T-helper 2 cell (primary cell): ENCODE measurements at regions not wholly inside any gene's neighbourhood (a gene's known extent, or its start where the extent isn't known, plus 50 kb on each side); places are given as distances from the start of the nearest gene placed in this dataset.
"Not testable (repeated sequence)": the region's sequence is repeated elsewhere in the genome, so short reads cannot be mapped to it uniquely, and the experiment has no call there.

Experiments
- DNase-seq, 5 experiments: peaks; one replicate each; pipeline versions ENCODE4 v3.0.0 to v3.0.0-alpha.2; 2012 to 2022

GRCh38 chr2:132068407-132068806, 93.3 kb downstream of the ANKRD30BL start:
- DNase-seq = not testable (repeated sequence)

DNA sequence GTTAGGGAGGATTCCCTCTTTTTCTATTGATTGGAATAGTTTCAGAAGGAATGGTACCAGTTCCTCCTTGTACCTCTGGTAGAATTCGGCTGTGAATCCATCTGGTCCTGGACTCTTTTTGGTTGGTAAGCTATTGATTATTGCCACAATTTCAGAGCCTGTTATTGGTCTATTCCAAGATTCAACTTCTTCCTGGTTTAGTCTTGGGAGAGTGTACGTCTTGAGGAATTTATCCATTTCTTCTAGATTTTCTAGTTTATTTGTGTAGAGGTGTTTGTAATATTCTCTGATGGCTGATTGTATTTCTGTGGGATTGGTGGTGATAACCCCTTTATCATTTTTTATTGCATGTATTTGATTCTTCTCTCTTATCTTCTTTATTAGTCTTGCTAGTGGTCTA, 96.4 kb downstream of the ANKRD30BL start:
- DNase-seq = peak in 1 of 5 experiments; percentile 1

DNA sequence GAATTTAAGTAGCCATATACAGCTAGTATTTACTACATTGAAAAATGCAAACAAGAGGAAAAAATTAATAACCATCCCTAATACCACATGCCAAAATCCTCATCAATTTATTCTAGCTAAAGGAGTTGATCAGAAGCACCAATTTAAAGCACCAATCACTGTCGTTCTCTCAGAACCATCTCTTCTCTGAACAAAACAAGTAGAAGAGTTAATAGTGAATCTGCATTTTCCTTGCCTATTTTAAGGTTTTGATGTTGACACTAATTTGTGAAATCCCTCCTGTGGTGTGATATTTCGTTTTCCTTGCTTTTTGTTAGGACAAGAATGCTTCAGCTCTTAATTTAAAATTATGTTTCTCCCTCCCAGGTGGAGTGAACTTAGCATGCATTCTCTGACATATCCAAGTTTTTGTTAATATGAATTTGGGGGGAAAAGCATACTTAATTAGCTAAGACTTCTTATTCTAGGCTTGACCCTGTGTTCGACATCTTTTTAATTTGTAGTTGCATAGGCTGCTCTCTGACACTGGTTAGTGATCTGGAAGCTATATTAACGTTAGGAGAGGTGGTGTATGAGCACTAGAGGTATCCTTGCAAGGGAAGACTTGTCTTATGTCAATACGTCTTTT, 122.0 kb downstream of the ANKRD30BL start:
- not testable (repeated sequence) for DNase-seq

- DNase-seq = not testable (repeated sequence)
Measured at GRCh38 chr2:132038883-132039235, 122.9 kb downstream of the ANKRD30BL start.

DNA sequence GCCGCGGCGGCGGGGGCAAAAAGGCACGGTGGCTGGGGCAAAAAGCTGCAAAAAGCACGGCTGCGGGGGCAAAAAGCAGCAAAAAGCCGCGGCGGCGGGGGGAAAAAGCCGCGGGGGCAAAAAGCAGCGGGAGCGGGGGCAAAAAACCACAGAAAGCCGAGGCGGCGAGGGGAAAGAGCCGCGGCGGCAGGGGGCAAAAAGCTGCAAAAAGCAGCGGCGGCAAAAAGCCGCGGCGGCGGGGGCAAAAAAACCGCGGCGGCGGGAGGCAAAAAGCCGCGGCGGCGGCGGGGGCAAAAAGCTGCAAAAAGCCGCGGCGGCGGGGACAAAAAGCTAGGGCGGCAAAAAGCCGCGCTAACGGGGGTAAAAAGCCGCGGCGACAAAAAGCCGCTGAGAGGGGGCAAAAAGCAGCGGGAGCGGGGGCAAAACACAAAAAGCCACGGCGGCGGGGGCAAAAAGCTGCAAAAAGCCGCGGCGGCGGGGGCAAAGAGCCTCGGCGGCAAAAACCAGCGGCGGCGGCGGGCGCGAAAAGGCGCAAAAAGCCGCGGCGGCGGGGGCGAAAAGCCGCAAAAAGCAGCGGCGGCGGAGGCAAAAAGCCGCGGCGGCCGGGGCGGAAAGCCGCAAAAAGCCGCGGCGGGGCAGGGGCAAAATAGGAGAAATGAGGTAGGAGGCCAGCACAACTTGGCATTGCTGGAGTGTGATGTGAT, 123.4 kb downstream of the ANKRD30BL start:
- DNase-seq = peak in 1 of 5 experiments; percentile 10

DNA sequence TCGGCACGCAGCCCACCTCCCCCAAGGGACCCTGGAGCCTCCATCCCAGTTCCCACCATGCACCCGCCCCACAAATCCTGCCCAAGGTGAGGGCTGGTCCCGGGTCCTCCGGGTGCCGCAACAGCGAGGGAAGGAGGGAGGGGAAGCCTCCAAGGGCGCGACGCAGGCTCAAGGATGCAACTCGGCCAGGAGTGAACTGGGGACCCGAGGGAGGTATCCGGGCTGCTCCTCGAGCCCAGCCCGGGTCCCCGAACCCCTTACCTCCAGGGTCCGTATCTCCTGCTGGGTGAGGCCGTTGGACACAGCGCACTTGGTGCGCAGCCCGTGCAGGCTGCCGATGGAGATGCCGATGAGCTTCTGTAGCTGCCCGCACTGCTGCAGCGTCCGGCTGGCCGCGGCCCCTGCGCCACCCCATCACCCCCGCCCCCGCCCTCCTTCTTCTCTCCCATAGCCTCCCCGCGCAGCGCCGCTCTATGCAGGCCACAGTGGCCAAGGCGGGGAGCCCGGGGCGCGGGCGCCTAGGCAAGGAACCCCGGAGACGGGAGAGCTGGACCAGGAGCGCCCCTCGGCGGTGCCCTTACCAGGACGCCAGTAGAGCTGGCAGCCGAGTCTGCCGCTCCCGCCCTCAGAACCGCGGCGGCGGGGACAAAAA, 124.1 kb downstream of the ANKRD30BL start:
- DNase-seq = no peak

DNA sequence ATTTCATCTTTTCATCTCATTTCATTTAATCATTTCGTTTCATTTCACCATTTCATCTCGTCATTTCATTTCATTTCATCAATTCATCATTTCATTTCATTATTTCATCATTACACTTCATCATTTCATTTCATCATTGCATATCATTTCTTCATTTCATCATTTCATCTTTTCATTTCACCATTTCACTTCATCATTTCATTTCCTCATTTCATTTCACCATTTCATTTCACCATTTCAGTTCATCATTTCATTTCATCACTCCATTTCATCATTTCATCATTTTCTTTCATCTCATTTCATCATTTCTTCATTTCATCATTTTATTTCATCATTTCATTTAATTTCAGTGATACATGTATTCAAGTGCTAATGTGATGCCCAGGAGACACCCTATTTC, 127.1 kb downstream of the ANKRD30BL start:
- no peak for DNase-seq

DNA sequence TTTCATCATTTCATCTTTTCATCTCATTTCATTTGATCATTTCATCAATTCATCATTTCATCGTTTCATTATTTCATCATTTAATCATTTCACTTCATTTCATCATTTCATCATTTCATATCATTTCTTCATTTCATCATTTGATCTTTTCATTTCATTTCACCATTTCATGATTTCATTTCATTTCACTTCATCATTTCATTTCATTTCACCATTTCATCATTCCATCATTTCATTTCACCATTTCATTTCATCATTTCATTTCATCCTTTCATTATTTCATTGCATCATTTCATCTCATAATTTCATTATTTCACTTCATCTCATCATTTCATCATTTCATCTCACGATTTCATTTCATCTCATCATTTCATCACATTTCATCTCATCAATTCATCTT, 127.8 kb downstream of the ANKRD30BL start:
- no peak for DNase-seq

DNA sequence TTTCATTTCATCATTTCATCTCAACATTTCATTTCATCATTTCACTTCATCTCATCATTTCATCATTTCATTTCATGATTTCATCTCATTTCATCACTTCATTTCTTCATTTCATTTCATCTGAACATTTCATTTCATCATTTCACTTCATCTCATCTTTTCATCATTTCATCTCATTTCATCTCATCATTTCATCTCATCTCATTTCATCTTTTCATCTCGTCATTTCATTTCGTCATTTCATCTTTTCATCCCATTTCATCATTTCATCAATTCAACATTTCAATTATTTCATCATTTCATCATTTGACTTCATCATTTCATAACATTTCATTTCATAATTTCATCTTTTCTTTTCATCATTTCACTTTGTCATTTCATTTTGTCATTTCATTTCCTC, 128.4 kb downstream of the ANKRD30BL start:
- no peak for DNase-seq

DNA sequence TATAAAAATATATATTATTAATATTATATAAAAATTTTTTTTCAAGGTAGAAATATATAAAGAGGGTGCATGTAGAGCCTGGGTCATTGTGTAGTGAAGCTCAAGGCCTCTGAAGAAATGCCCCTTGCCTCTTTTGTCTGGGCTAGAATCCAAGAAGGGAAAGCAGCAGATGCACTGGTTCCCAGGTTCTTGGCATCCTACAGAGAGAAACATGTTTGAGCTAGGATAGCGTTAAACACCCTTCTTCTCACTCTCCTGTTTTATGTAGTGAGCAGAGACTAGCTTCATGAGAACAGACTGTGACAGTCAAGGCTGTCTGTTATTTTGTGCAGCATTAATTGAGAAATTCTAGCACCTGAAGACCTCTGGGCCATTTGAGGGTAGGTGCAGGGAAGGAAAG, 149.7 kb downstream of the ANKRD30BL start:
- not testable (repeated sequence) for DNase-seq

DNA sequence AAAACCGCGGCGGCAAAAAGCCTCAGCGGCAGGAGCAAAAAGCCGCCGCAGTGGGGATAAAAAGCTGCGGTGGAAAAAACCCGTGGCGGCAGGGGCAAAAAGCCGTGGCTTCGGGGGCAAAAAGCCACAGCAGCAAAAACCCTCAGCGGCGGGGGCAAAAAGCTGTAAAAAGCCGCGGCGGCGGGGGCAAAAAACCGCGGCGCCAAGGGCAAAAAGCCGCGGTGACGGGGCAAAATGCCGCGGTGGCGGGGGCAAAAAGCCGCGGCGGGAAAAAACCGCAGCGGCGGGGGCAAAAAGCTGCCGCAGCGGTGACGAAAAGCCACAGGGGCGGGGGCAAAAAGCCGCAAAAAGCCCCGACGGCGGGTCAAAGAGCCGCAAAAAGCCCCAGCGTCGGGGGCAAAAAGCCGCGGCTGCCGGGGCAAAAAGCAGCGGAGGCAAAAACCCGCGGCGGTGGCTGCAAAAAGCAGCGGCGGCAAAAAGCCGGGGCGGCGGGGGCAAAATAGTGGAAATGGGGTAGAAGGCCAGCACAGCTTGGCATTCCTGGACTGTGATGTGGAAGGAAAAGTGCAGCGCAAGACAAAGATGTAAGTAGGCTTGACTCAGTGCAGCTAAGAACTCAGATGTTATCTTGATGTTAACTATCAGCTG, 151.8 kb downstream of the ANKRD30BL start:
- peak in 1 of 5 experiments; percentile 7 for DNase-seq

GRCh38 chr2:132009177-132009873, 152.4 kb downstream of the ANKRD30BL start:
- no peak for DNase-seq

GRCh38 chr2:131990751-131991150, 171.0 kb downstream of the ANKRD30BL start:
- not testable (repeated sequence) for DNase-seq

DNA sequence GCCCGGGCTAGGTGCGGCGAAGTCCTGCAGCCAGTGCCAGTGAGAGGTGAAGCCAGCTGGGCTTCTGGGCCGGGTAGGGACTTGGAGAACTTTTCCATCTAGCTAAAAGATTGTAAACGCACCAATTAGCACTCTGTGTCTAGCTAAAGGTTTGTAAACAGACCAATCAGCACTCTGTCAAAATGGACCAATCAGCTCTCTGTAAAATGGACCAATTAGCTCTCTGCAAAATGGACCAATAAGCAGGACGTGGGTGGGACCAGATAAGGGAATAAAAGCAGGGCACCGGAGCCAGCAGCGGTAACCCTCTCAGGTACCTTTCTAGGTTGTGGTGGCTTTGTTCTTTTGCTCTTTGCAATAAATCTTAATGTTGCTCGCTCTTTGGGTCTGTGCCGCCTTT, 195.1 kb downstream of the ANKRD30BL start:
- not testable (repeated sequence) for DNase-seq

- DNase-seq = no peak
Measured at GRCh38 chr2:131966256-131966655, 195.5 kb downstream of the ANKRD30BL start.

DNA sequence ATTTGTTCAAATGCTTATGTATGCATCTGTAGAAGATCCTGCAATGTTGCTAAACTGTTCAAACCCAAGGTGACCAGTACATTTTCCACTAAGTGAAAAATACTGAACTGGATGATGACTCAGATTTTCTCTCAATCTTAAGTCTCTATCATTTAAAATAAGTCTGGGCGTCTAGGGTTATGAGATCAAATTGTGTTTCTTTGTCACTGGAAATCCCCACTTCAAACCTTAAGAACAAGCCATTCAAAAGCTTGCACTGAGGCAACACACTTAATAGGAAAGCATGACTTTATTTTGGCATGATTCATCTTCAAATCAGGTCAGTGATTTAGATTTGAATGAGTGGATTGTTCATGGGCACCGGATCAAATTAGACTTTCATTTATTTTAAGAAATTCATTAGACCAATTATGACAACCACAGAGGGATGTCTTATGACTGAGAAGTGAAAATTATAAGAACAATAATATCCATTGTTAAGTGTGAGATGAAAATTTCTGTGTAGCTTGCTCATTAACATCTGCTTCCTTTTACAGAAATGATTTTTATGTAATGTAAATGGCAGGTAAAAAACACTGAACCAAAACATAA, 203.6 kb downstream of the ANKRD30BL start:
- not testable (repeated sequence) for DNase-seq

GRCh38 chr2:131948641-131949040, 213.1 kb downstream of the ANKRD30BL start:
- DNase-seq = not testable (repeated sequence)

GRCh38 chr2:131923287-131923686, 238.5 kb downstream of the ANKRD30BL start:
- not testable (repeated sequence) for DNase-seq

DNA sequence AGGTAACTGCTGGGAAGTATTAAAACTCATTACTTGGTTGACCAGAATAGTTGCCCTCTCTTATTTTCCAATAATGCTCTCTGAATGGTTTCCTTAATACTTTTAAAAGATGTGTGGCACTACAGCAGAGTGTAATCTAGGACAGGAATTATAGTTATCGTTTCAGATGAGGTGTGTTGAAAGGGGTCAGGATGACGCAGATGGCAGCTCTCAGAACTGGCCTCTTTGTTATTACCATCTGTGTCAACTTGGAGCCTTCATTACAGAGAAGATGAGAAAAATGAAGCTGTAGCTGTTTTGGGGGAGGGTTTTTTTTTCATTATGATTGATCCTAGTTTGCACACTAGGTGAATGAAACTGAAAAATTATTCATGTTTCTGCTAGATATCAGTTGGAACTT, 238.9 kb downstream of the ANKRD30BL start:
- not testable (repeated sequence) for DNase-seq
